Activated CD8-positive, alpha-beta memory T cell treated with anti-CD3 and anti-CD28 coated beads for 48 hours (primary cell): ENCODE measurements at regions not wholly inside any gene's neighbourhood (a gene's known extent, or its start where the extent isn't known, plus 50 kb on each side); places are given as distances from the start of the nearest gene placed in this dataset.
"Not testable (repeated sequence)": the region's sequence is repeated elsewhere in the genome, so short reads cannot be mapped to it uniquely, and the experiment has no call there.

Source experiments
- DNase-seq, 3 experiments: peaks; one replicate each; pipeline ENCODE4 v3.0.0-alpha.2; 2020; ENCODE audit warnings: low read depth in 2 of 3, low spot score in 2 of 3

- DNase-seq = no peak
These were observed 174.3 kb upstream of the KRR1 start for GRCh38 chr12:75685617-75686225.

- DNase-seq = no peak
These were observed 173.5 kb upstream of the KRR1 start for GRCh38 chr12:75684678-75685616.

- not testable (repeated sequence) for DNase-seq
These were observed 172.7 kb upstream of the KRR1 start for GRCh38 chr12:75683995-75684586.

- DNase-seq = no peak
These were observed 171.8 kb upstream of the KRR1 start for GRCh38 chr12:75683220-75683619.

- DNase-seq = no peak
These were observed 166.1 kb upstream of the KRR1 start for GRCh38 chr12:75677522-75677921.

GRCh38 chr12:75674393-75674792 is 163.0 kb upstream of the KRR1 start:
- no peak for DNase-seq

GRCh38 chr12:75672200-75672599 is 160.8 kb upstream of the KRR1 start:
- DNase-seq = no peak

GRCh38 chr12:75670216-75670615 is 158.8 kb upstream of the KRR1 start:
- no peak for DNase-seq

- DNase-seq = no peak
These were observed 155.5 kb upstream of the KRR1 start for GRCh38 chr12:75666939-75667334.

- DNase-seq = no peak
These were observed 154.9 kb upstream of the KRR1 start for GRCh38 chr12:75666126-75666938.

GRCh38 chr12:75665216-75665615 is 153.8 kb upstream of the KRR1 start:
- DNase-seq = no peak

- DNase-seq = no peak
These were observed 151.2 kb upstream of the KRR1 start for GRCh38 chr12:75662511-75663159.

- no peak for DNase-seq
These were observed 150.5 kb upstream of the KRR1 start for GRCh38 chr12:75661908-75662307.

GRCh38 chr12:75660805-75661404 is 149.5 kb upstream of the KRR1 start:
- no peak for DNase-seq

GRCh38 chr12:75660107-75660530 is 148.7 kb upstream of the KRR1 start:
- no peak for DNase-seq

GRCh38 chr12:75658901-75659823 is 147.8 kb upstream of the KRR1 start:
- no peak for DNase-seq

GRCh38 chr12:75658286-75658685 is 146.9 kb upstream of the KRR1 start:
- no peak for DNase-seq

GRCh38 chr12:75657831-75658230 is 146.4 kb upstream of the KRR1 start:
- DNase-seq = no peak

GRCh38 chr12:75657354-75657753 is 145.9 kb upstream of the KRR1 start:
- not testable (repeated sequence) for DNase-seq
